SKM-1 (cell line): ENCODE measurements at regions not wholly inside any gene's neighbourhood (a gene's known extent, or its start where the extent isn't known, plus 50 kb on each side); places are given as distances from the start of the nearest gene placed in this dataset.

ENCODE experiments used
- DNase-seq: peaks from one replicate; lab custom pipeline; 2025; ENCODE audit not compliant: unreplicated experiment; lab: John Stamatoyannopoulos, UW

- DNase-seq: no peak
Measured at GRCh38 chr1:216777148-216777547, 53.9 kb upstream of the ESRRG start.
